ENCODE measurements at regions not wholly inside any gene's neighbourhood (a gene's known extent, or its start where the extent isn't known, plus 50 kb on each side); places are given as distances from the start of the nearest gene placed in this dataset.

DNA sequence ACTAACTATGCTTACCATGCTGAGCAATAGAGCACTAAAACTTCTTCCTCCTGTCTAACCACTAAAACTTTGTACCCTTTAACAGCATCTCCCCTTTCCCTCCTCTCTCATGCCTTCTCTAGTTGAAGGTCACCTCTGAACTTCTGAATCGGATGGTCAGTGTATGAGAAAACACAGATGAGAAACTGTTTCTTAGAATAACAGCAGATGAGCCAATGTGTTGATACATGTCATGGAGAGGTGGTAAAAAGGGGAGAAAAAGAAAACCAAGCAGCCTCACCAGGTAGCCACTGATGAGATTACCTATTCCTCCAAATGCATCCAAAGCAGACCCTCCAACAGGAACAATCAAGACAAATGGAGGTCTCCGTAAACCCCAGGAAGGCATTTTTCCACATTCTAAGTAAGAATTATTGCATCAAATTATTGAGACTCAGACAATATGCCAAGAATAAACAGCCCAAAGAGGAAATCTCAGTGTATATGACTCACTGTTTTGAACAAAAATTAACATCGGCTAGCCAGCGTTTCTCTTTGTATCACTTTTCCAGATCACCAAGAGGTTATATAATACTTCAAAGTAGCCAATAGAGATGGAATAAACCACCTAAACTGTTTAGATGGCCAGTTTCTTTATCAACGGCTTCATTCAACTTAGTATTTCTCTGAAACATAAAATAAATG, 793.3 kb upstream of the SOX9 start (continued):
- TF ChIP-seq, protein P1, sequence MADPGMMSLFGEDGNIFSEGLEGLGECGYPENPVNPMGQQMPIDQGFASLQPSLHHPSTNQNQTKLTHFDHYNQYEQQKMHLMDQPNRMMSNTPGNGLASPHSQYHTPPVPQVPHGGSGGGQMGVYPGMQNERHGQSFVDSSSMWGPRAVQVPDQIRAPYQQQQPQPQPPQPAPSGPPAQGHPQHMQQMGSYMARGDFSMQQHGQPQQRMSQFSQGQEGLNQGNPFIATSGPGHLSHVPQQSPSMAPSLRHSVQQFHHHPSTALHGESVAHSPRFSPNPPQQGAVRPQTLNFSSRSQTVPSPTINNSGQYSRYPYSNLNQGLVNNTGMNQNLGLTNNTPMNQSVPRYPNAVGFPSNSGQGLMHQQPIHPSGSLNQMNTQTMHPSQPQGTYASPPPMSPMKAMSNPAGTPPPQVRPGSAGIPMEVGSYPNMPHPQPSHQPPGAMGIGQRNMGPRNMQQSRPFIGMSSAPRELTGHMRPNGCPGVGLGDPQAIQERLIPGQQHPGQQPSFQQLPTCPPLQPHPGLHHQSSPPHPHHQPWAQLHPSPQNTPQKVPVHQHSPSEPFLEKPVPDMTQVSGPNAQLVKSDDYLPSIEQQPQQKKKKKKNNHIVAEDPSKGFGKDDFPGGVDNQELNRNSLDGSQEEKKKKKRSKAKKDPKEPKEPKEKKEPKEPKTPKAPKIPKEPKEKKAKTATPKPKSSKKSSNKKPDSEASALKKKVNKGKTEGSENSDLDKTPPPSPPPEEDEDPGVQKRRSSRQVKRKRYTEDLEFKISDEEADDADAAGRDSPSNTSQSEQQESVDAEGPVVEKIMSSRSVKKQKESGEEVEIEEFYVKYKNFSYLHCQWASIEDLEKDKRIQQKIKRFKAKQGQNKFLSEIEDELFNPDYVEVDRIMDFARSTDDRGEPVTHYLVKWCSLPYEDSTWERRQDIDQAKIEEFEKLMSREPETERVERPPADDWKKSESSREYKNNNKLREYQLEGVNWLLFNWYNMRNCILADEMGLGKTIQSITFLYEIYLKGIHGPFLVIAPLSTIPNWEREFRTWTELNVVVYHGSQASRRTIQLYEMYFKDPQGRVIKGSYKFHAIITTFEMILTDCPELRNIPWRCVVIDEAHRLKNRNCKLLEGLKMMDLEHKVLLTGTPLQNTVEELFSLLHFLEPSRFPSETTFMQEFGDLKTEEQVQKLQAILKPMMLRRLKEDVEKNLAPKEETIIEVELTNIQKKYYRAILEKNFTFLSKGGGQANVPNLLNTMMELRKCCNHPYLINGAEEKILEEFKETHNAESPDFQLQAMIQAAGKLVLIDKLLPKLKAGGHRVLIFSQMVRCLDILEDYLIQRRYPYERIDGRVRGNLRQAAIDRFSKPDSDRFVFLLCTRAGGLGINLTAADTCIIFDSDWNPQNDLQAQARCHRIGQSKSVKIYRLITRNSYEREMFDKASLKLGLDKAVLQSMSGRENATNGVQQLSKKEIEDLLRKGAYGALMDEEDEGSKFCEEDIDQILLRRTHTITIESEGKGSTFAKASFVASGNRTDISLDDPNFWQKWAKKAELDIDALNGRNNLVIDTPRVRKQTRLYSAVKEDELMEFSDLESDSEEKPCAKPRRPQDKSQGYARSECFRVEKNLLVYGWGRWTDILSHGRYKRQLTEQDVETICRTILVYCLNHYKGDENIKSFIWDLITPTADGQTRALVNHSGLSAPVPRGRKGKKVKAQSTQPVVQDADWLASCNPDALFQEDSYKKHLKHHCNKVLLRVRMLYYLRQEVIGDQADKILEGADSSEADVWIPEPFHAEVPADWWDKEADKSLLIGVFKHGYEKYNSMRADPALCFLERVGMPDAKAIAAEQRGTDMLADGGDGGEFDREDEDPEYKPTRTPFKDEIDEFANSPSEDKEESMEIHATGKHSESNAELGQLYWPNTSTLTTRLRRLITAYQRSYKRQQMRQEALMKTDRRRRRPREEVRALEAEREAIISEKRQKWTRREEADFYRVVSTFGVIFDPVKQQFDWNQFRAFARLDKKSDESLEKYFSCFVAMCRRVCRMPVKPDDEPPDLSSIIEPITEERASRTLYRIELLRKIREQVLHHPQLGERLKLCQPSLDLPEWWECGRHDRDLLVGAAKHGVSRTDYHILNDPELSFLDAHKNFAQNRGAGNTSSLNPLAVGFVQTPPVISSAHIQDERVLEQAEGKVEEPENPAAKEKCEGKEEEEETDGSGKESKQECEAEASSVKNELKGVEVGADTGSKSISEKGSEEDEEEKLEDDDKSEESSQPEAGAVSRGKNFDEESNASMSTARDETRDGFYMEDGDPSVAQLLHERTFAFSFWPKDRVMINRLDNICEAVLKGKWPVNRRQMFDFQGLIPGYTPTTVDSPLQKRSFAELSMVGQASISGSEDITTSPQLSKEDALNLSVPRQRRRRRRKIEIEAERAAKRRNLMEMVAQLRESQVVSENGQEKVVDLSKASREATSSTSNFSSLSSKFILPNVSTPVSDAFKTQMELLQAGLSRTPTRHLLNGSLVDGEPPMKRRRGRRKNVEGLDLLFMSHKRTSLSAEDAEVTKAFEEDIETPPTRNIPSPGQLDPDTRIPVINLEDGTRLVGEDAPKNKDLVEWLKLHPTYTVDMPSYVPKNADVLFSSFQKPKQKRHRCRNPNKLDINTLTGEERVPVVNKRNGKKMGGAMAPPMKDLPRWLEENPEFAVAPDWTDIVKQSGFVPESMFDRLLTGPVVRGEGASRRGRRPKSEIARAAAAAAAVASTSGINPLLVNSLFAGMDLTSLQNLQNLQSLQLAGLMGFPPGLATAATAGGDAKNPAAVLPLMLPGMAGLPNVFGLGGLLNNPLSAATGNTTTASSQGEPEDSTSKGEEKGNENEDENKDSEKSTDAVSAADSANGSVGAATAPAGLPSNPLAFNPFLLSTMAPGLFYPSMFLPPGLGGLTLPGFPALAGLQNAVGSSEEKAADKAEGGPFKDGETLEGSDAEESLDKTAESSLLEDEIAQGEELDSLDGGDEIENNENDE (IDR thresholded peaks at IDR 0.05; ENCODE audit: insufficient replicate concordance, low read length): no peak
- no peak for TF ChIP-seq NRF1 (IDR thresholded peaks at IDR 0.05; ENCODE audit: low read depth, low read length)
- TF ChIP-seq SP1 (IDR thresholded peaks at IDR 0.05; ENCODE audit: low read depth, low read length): no peak
- TF ChIP-seq SUZ12 (IDR thresholded peaks at IDR 0.05; ENCODE audit: low read length): no peak
